Skin epidermis (tissue), 12 donors: ENCODE measurements at regions not wholly inside any gene's neighbourhood (a gene's known extent, or its start where the extent isn't known, plus 50 kb on each side); places are given as distances from the start of the nearest gene placed in this dataset.
A peak's percentile ranks its signal among the peaks of the same experiment; 100 is the strongest.

Experiments used
- H3K27ac ChIP-seq, 21 experiments: fragments of 200-600 bp; sonication (generic) in 11 of 21; one replicate each; pipeline ENCODE4 v1.5.0; 2020; ENCODE audit warnings: mild to moderate bottlenecking in 3 of 21, inconsistent platforms in 2 of 21, moderate library complexity in 2 of 21
- H3K4me3 ChIP-seq, 7 experiments: fragments of 200-600 bp; sonication (generic) in 2 of 7; one replicate each; pipeline ENCODE4 v1.5.0; 2020; ENCODE audit warnings: inconsistent platforms in 2 of 7, mild to moderate bottlenecking in 2 of 7, moderate library complexity in 1 of 7

GRCh38 chr16:80318107-80318506, 222.7 kb upstream of the DYNLRB2 start:
- no peak overlapping the region for H3K27ac ChIP-seq
- no peak overlapping the region for H3K4me3 ChIP-seq

DNA sequence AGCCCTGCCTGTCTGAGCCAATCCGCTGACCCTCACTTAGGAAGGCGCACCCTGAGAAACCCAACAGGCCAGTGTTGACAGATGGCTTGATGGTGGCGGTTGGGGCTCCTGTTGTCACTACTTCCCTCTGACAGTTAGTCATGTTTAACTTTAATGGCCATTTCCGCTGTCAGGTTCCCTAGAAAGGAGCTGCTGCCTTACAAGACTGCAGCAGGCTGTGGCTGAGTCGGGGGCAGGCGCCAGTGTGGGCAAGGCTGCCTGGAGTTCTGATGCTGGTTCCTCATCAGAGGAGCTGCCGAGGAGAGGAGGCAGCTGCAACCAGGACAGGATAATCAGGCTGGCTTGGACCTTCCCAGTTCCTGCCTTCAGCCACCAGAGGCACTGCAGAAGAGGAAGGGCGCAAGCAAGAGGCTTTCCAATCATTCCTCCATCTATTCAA, 223.2 kb upstream of the DYNLRB2 start:
- Histone ChIP-seq H3K27ac (no peak overlapping the region), H3K4me3 (no peak overlapping the region)

DNA sequence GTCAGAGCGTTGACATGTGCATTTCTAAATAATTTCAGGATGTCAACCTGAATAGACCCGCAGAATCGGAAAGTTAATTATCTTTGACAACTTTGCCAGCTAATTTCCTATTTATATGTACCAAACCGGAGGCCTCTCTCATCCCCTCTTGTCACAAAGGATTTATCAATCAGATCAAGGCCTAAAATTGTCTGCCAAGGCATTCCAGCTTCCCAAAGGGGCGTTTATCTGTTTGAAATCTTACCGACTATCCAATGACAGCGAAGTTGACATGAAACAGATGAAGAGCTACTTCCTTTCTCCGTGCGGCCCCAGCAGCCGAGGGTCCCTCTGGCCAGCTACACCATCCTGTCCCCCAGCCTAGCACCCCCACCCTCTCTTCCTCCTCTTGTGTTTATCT, 223.7 kb upstream of the DYNLRB2 start:
- Histone ChIP-seq H3K4me3 (no peak overlapping the region), H3K27ac (no peak overlapping the region)

DNA sequence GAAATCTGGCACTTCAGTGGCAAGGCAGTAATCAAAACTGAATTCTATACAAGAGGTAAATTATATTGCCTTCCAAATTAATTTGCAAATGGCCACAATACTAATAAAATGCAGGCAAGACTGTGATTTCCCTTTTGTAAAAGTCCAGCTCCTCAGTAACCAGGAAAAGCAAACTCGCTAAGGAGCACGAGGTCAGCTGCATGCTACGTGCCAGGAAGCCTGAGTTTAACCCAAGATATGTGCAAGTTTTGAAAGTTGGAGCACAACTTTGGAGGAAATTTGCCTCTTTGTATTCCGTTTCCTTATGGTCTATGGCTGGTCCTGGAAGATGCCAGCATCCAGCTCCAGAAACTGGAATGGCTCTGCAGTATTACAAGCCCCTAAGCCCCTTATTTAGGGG, 226.8 kb upstream of the DYNLRB2 start:
- Histone ChIP-seq H3K4me3 (no peak overlapping the region), H3K27ac (no peak overlapping the region)

GRCh38 chr16:80309178-80309577, 231.6 kb upstream of the DYNLRB2 start:
- Histone ChIP-seq H3K4me3 (no peak overlapping the region), H3K27ac (no peak overlapping the region)

GRCh38 chr16:80305410-80305809, 235.4 kb upstream of the DYNLRB2 start:
- H3K4me3 ChIP-seq = no peak overlapping the region
- H3K27ac ChIP-seq = no peak overlapping the region

DNA sequence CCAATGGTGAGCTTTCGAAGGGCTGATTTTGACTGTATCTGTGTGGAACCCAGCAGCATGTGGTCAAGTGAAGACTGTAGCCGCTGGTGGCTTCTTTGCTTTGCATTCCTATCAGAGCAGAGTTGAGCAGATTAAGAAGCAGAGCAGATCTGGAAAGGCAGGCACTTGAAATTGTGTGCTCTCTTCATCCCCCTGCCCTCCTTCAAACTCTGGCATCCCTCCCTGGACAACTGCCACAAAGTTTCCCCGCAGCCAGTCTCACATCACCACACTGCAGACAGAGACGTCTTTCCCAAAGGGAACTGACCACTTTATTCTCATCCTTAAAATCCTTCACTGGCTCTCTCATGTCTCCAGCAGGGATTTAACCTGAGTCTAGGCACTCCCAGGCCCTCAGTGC, 237.1 kb upstream of the DYNLRB2 start:
- Histone ChIP-seq H3K27ac (no peak overlapping the region), H3K4me3 (no peak overlapping the region)

GRCh38 chr16:80300876-80301275, 239.9 kb upstream of the DYNLRB2 start:
- Histone ChIP-seq H3K27ac (no peak overlapping the region), H3K4me3 (no peak overlapping the region)

DNA sequence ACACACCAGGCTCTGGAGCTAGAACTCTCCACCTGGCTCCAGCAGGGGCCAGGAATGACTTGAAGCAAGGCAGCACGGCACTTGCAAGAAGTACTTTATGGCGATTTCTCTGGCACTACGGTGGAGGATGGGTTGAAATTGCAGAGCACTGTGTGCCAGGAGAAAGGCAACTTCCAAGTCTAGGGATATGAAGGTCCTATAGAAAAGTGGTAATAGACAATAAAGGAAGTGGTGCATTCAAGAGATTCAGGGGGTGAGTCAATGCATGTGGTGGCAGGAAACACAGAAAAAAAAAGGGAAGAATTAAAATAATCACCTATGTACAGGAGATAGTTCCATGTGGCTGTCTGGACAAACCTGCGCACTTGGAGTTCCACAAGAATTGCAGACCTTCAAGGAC, 240.3 kb upstream of the DYNLRB2 start:
- no peak overlapping the region for H3K27ac ChIP-seq
- H3K4me3 ChIP-seq = no peak overlapping the region

GRCh38 chr16:80299416-80299815, 241.4 kb upstream of the DYNLRB2 start:
- H3K4me3 ChIP-seq = no peak overlapping the region
- no peak overlapping the region for H3K27ac ChIP-seq

DNA sequence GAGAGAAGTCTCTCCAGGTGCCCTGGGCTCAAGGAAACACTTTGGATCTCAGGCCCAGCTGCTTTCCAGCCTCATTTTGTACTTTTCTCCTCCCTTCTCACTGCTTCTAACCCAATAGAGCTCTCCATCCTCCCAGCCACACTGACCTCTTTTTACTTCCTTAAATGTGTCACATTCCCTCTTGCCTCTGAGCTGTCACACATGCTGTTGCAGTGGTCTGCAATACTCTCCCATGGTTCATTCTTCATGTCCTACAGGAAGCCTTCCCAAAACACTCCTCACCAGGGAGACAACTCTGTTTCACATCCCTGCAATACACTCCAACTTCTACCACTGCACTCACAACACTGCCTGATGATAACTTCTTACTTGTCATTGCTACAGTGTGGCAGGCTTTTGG, 242.1 kb upstream of the DYNLRB2 start:
- Histone ChIP-seq H3K27ac (no peak overlapping the region), H3K4me3 (no peak overlapping the region)

DNA sequence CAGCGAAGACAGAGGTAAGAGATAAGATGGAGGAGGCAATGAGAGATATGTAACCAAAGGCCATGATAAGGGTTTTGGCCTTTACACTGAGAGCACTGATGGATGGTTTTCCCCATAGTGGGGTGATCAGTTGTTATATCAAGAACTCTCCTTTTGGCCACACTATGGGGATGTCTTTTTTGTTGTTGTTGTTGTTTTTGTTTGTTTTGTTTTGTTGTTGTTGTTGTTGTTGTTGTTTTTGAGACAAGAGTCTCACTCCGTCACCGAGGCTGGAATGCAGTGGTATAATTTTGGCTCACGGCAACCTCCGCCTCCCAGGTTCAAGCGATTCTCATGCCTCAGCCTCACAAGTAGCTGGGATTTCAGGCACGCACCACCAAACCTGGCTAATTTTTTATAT, 244.8 kb upstream of the DYNLRB2 start:
- Histone ChIP-seq H3K4me3 (no peak overlapping the region), H3K27ac (no peak overlapping the region)

- Histone ChIP-seq H3K4me3 (no peak overlapping the region), H3K27ac (no peak overlapping the region)
These were observed 246.6 kb upstream of the DYNLRB2 start for GRCh38 chr16:80294172-80294571.

DNA sequence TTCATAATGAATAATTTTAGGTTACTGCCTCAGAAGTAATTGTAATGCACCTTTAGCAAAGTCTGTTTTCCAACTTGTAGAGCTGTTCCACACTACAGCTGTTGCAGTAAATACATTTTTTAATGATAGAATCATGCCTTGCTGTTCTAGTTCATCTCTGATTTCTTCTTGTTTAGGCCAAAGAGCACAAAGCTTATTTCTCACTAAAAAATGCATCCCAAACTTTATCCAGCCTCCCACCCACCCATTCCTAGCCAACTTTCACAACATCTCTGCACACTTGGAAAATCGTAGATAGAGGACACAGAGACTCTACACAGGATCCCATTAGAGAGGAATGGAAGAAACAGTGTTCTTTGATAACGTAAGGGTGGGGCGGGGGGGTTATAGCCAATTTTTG, 252.2 kb upstream of the DYNLRB2 start:
- no peak overlapping the region for H3K4me3 ChIP-seq
- H3K27ac ChIP-seq = no peak overlapping the region

DNA sequence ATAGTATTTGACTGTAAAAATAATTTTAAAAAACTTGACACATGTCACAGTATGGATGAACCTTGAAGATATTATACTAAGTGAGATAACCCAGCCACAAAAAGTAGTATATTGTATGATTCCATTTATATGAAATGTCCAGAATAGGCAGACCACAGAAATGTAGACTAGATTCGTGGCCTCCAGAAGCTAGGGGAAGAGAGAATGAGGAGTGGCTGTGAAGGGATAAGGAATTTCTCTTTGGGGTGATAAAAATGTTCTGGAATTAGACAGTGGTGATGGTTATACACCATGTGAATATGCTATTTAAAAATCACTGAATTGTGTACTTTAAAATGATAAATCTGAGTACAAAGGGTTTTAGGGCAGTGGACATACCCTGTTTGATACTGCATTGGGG, 253.1 kb upstream of the DYNLRB2 start:
- Histone ChIP-seq H3K27ac (no peak overlapping the region), H3K4me3 (no peak overlapping the region)

GRCh38 chr16:80285104-80285503, 255.7 kb upstream of the DYNLRB2 start:
- H3K4me3 ChIP-seq = no peak overlapping the region
- H3K27ac ChIP-seq = no peak overlapping the region

- H3K4me3 ChIP-seq = no peak overlapping the region
- no peak overlapping the region for H3K27ac ChIP-seq
These were observed 257.1 kb upstream of the DYNLRB2 start for GRCh38 chr16:80283466-80284392.

DNA sequence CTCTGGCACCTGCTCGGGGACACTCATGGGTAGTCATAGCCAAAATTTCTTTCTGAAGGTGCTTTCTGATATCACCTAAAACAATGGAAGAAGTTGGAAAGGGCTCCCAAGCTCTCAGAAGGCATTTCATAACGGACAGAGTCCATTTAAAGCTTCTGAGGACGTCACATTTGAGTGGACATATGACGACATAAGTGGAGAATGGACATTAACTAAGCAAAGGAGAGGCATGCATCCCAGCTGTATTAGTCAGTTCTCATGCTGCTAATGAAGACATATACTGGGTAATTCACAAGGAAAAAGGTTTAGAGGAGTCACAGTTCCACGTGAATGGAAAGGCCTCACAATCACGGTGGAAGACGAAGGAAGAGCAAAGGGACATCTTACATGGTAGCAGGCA, 260.2 kb upstream of the DYNLRB2 start:
- Histone ChIP-seq H3K27ac (no peak overlapping the region), H3K4me3 (no peak overlapping the region)

GRCh38 chr16:80279656-80280055, 261.1 kb upstream of the DYNLRB2 start:
- H3K4me3 ChIP-seq = no peak overlapping the region
- H3K27ac ChIP-seq = no peak overlapping the region

DNA sequence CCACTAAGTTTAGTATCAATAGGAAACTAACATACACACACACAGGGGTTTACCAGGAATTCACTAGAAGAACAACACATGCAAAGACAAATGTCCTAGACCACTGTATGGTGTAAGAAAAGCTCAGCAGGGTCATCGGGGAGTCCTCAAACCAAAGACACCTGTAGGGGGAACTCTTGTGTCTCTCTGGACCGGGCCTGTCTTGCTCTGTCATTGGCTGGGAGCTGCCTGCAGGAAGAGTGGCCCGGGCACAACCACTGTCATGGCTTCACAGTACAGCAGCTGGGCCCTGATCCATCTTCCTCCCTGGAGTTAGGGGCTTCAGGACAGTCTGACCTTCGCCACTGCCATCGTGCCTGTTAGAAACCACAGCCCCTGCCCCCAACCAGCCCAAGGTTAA, 263.6 kb upstream of the DYNLRB2 start:
- no peak overlapping the region for H3K4me3 ChIP-seq
- H3K27ac ChIP-seq = no peak overlapping the region

DNA sequence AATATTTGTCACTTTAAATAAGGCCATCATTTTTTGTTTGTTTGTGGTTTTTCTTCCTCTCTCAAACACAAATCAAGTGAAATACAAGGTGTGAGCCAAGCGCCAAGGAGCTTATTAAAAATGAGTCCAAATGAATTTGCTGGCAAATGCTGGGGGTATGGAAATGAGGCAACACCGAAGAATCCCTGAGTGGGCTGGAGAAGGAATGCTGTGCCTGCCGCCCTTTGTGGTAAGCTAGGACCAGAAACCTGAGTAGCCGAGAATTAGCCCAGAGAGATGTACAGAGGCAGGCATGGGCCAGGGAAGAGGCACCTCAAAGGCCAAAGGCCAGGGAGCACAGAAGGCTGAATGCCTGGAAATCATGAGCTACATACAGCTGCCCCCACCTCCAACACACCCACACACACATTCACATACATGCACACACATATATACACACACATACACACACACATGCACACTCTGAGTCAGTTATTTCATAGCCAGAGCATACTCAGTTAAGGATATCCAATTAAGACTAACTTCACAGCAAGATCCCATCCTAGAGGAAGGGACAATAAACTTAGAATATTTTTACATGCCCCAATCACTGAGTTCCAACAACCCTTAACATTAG, 266.1 kb upstream of the DYNLRB2 start:
- Histone ChIP-seq H3K4me3 (no peak overlapping the region), H3K27ac (peak overlapping the region in 2 of 21 experiments; percentile 19 to 58)
